ENCODE measurements at regions not wholly inside any gene's neighbourhood (a gene's known extent, or its start where the extent isn't known, plus 50 kb on each side); places are given as distances from the start of the nearest gene placed in this dataset.

- Mint-ChIP-seq H3K9me3 (no peaks in the 10 kb centered on the region), H3K27ac (no peak overlapping the region), H3K27me3 (ENCODE audit: low read depth) (no peaks in the 10 kb centered on the region), H3K36me3 (ENCODE audit: low read depth) (no peaks in the 10 kb centered on the region), H3K4me1 (ENCODE audit: low read depth) (no peaks in the 10 kb centered on the region), H3K4me3 (no peak overlapping the region)
- DNase-seq (ENCODE audit: low spot score) = no peak
Measured at GRCh38 chr20:12896180-12896579, 112.6 kb upstream of the SPTLC3 start.

GRCh38 chr20:12902992-12903391 is 105.8 kb upstream of the SPTLC3 start:
- Mint-ChIP-seq H3K9me3 (no peaks in the 10 kb centered on the region), H3K4me1 (ENCODE audit: low read depth) (no peaks in the 10 kb centered on the region), H3K4me3 (no peak overlapping the region), H3K27me3 (ENCODE audit: low read depth) (no peaks in the 10 kb centered on the region), H3K27ac (no peak overlapping the region), H3K36me3 (ENCODE audit: low read depth) (no peaks in the 10 kb centered on the region)
- DNase-seq (ENCODE audit: low spot score) = no peak

GRCh38 chr20:12906361-12906760 is 102.4 kb upstream of the SPTLC3 start:
- no peaks in the 10 kb centered on the region for H3K36me3 Mint-ChIP-seq (ENCODE audit: low read depth)
- no peaks in the 10 kb centered on the region for H3K4me1 Mint-ChIP-seq (ENCODE audit: low read depth)
- no peaks in the 10 kb centered on the region for H3K27me3 Mint-ChIP-seq (ENCODE audit: low read depth)
- no peaks in the 10 kb centered on the region for H3K9me3 Mint-ChIP-seq
- H3K4me3 Mint-ChIP-seq = no peak overlapping the region
- no peak overlapping the region for H3K27ac Mint-ChIP-seq
- DNase-seq (ENCODE audit: low spot score) = no peak

GRCh38 chr20:12911372-12911771 is 97.4 kb upstream of the SPTLC3 start:
- H3K4me1 Mint-ChIP-seq (ENCODE audit: low read depth) = no peaks in the 10 kb centered on the region
- H3K27ac Mint-ChIP-seq = no peak overlapping the region
- no peaks in the 10 kb centered on the region for H3K27me3 Mint-ChIP-seq (ENCODE audit: low read depth)
- H3K4me3 Mint-ChIP-seq = no peak overlapping the region
- no peak for DNase-seq (ENCODE audit: low spot score)
- no peaks in the 10 kb centered on the region for H3K36me3 Mint-ChIP-seq (ENCODE audit: low read depth)
- H3K9me3 Mint-ChIP-seq = no peaks in the 10 kb centered on the region

GRCh38 chr20:12913781-12914443 is 94.9 kb upstream of the SPTLC3 start:
- no peak overlapping the region for H3K4me3 Mint-ChIP-seq
- H3K9me3 Mint-ChIP-seq = no peaks in the 10 kb centered on the region
- no peak for DNase-seq (ENCODE audit: low spot score)
- H3K36me3 Mint-ChIP-seq (ENCODE audit: low read depth) = no peaks in the 10 kb centered on the region
- H3K4me1 Mint-ChIP-seq (ENCODE audit: low read depth) = no peaks in the 10 kb centered on the region
- no peaks in the 10 kb centered on the region for H3K27me3 Mint-ChIP-seq (ENCODE audit: low read depth)
- H3K27ac Mint-ChIP-seq = no peak overlapping the region

GRCh38 chr20:12914804-12915203 is 94.0 kb upstream of the SPTLC3 start:
- Mint-ChIP-seq H3K27me3 (ENCODE audit: low read depth) (no peaks in the 10 kb centered on the region), H3K27ac (no peak overlapping the region), H3K4me3 (no peak overlapping the region), H3K4me1 (ENCODE audit: low read depth) (no peaks in the 10 kb centered on the region), H3K9me3 (no peaks in the 10 kb centered on the region), H3K36me3 (ENCODE audit: low read depth) (no peaks in the 10 kb centered on the region)
- no peak for DNase-seq (ENCODE audit: low spot score)

- Mint-ChIP-seq H3K9me3 (no peaks in the 10 kb centered on the region), H3K4me1 (ENCODE audit: low read depth) (no peaks in the 10 kb centered on the region), H3K36me3 (ENCODE audit: low read depth) (no peaks in the 10 kb centered on the region), H3K27me3 (ENCODE audit: low read depth) (no peaks in the 10 kb centered on the region), H3K4me3 (no peak overlapping the region), H3K27ac (no peak overlapping the region)
- no peak for DNase-seq (ENCODE audit: low spot score)
Measured at GRCh38 chr20:12916699-12917098, 92.1 kb upstream of the SPTLC3 start.

- peaks cover 4% of the 10 kb centered on the region for H3K27me3 Mint-ChIP-seq (ENCODE audit: low read depth)
- no peak for DNase-seq (ENCODE audit: low spot score)
- H3K9me3 Mint-ChIP-seq = no peaks in the 10 kb centered on the region
- no peaks in the 10 kb centered on the region for H3K36me3 Mint-ChIP-seq (ENCODE audit: low read depth)
- H3K4me3 Mint-ChIP-seq = no peak overlapping the region
- no peak overlapping the region for H3K27ac Mint-ChIP-seq
- peaks cover 3% of the 10 kb centered on the region for H3K4me1 Mint-ChIP-seq (ENCODE audit: low read depth)
Measured at GRCh38 chr20:12924126-12924525, 84.6 kb upstream of the SPTLC3 start.

GRCh38 chr20:12925210-12925755 is 83.5 kb upstream of the SPTLC3 start:
- H3K9me3 Mint-ChIP-seq = no peaks in the 10 kb centered on the region
- H3K27ac Mint-ChIP-seq = no peak overlapping the region
- no peak for DNase-seq (ENCODE audit: low spot score)
- no peaks in the 10 kb centered on the region for H3K36me3 Mint-ChIP-seq (ENCODE audit: low read depth)
- peaks cover 4% of the 10 kb centered on the region for H3K27me3 Mint-ChIP-seq (ENCODE audit: low read depth)
- no peak overlapping the region for H3K4me3 Mint-ChIP-seq
- H3K4me1 Mint-ChIP-seq (ENCODE audit: low read depth) = peaks cover 6% of the 10 kb centered on the region

GRCh38 chr20:12925863-12926793 is 82.6 kb upstream of the SPTLC3 start:
- H3K9me3 Mint-ChIP-seq = no peaks in the 10 kb centered on the region
- no peak overlapping the region for H3K4me3 Mint-ChIP-seq
- no peak for DNase-seq (ENCODE audit: low spot score)
- H3K36me3 Mint-ChIP-seq (ENCODE audit: low read depth) = no peaks in the 10 kb centered on the region
- H3K27me3 Mint-ChIP-seq (ENCODE audit: low read depth) = peaks cover 4% of the 10 kb centered on the region
- no peak overlapping the region for H3K27ac Mint-ChIP-seq
- H3K4me1 Mint-ChIP-seq (ENCODE audit: low read depth) = peaks cover 6% of the 10 kb centered on the region

- H3K27me3 Mint-ChIP-seq (ENCODE audit: low read depth) = peaks cover 8% of the 10 kb centered on the region
- DNase-seq (ENCODE audit: low spot score) = no peak
- no peaks in the 10 kb centered on the region for H3K36me3 Mint-ChIP-seq (ENCODE audit: low read depth)
- no peak overlapping the region for H3K27ac Mint-ChIP-seq
- no peak overlapping the region for H3K4me3 Mint-ChIP-seq
- H3K9me3 Mint-ChIP-seq = no peaks in the 10 kb centered on the region
- H3K4me1 Mint-ChIP-seq (ENCODE audit: low read depth) = peaks cover 6% of the 10 kb centered on the region
Measured at GRCh38 chr20:12927489-12927888, 81.3 kb upstream of the SPTLC3 start.

GRCh38 chr20:12928358-12928754 is 80.4 kb upstream of the SPTLC3 start:
- Mint-ChIP-seq H3K4me3 (no peak overlapping the region), H3K4me1 (ENCODE audit: low read depth) (peaks cover 6% of the 10 kb centered on the region), H3K36me3 (ENCODE audit: low read depth) (no peaks in the 10 kb centered on the region), H3K27me3 (ENCODE audit: low read depth) (peaks cover 8% of the 10 kb centered on the region), H3K9me3 (no peaks in the 10 kb centered on the region), H3K27ac (no peak overlapping the region)
- DNase-seq (ENCODE audit: low spot score) = no peak

GRCh38 chr20:12928755-12929401 is 79.9 kb upstream of the SPTLC3 start:
- Mint-ChIP-seq H3K27ac (no peak overlapping the region), H3K9me3 (no peaks in the 10 kb centered on the region), H3K4me1 (ENCODE audit: low read depth) (peaks cover 6% of the 10 kb centered on the region), H3K27me3 (ENCODE audit: low read depth) (peaks cover 8% of the 10 kb centered on the region), H3K4me3 (no peak overlapping the region), H3K36me3 (ENCODE audit: low read depth) (no peaks in the 10 kb centered on the region)
- no peak for DNase-seq (ENCODE audit: low spot score)

GRCh38 chr20:12936020-12936419 is 72.8 kb upstream of the SPTLC3 start:
- H3K9me3 Mint-ChIP-seq = no peaks in the 10 kb centered on the region
- no peak overlapping the region for H3K4me3 Mint-ChIP-seq
- DNase-seq (ENCODE audit: low spot score) = no peak
- H3K27me3 Mint-ChIP-seq (ENCODE audit: low read depth) = peaks cover 4% of the 10 kb centered on the region
- H3K36me3 Mint-ChIP-seq (ENCODE audit: low read depth) = no peaks in the 10 kb centered on the region
- no peak overlapping the region for H3K27ac Mint-ChIP-seq
- peaks cover 3% of the 10 kb centered on the region for H3K4me1 Mint-ChIP-seq (ENCODE audit: low read depth)
